HCT116 (cell line): ENCODE measurements at regions not wholly inside any gene's neighbourhood (a gene's known extent, or its start where the extent isn't known, plus 50 kb on each side); places are given as distances from the start of the nearest gene placed in this dataset.

ENCODE experiments used
- ATAC-seq: fragments of 200-7000 bp; cut with Tn5 transposase; 2 replicates; pipeline ENCODE4 v1.9.1; 2020; ENCODE audit warnings: mild to moderate bottlenecking, moderate library complexity
- BruUV-seq: library from RNA; stranded (reverse); fragments of 400-500 nt; replicated peaks from 2 replicates; lab custom pipeline; 2021; lab: Mats Ljungman, UMichigan
- CTCF ChIA-PET: fragments of 300-600 bp; sonication (Branson Sonifier 250); formaldehyde crosslinking; loops from one replicate; lab custom pipeline; 2021; ENCODE audit warnings: antibody characterized with exemption; lab: Charles Lee
- POLR2A ChIA-PET: fragments of 300-600, 350-600 bp; sonication (Branson Sonifier 250); formaldehyde crosslinking; loops from one replicate; lab custom pipeline; 2021; ENCODE audit warnings: antibody characterized with exemption; lab: Charles Lee
- RAD21 ChIA-PET, 2 experiments: fragments of 300-600 bp; sonication (Branson Sonifier 250); formaldehyde crosslinking; loops; one replicate each; lab custom pipeline; 2023; ENCODE audit warnings: low total read pairs in 2 of 2; ENCODE audit not compliant: uncharacterized antibody in 2 of 2, unreplicated experiment in 2 of 2, low non-redundant PET in 1 of 2; lab: Charles Lee
- DNase-seq: peaks from one replicate; pipeline ENCODE4 v3.0.0-alpha.2; 2010; ENCODE audit warnings: low read depth, low spot score
- H2AFZ ChIP-seq: fragments of 200-600 bp; shearing (Covaris generic), sonication (generic); 2 replicates; pipeline ENCODE4 v1.6.1; 2017; ENCODE audit warnings: low read depth, mixed run types, mixed read lengths, antibody characterized with exemption, low read length; ENCODE audit not compliant: poor library complexity, severe bottlenecking
- H3K27ac ChIP-seq: 2 replicates; pipeline ENCODE4 v1.5.1; 2012; ENCODE audit warnings: low read depth, low read length
- H3K27me3 ChIP-seq: fragments of 200-600 bp; sonication (generic); 2 replicates; pipeline ENCODE4 v1.6.1; 2016; ENCODE audit warnings: mixed run types, low read length, mixed read lengths; ENCODE audit not compliant: insufficient read depth
- H3K36me3 ChIP-seq, 2 experiments: fragments of 200-500 bp in 1 of 2; fragments of 200-600 bp in 1 of 2; sonication (Bioruptor generic) in 1 of 2; sonication (generic) in 1 of 2; 2 replicates each; pipeline versions ENCODE4 v1.5.1 to v1.6.1; 2014 to 2016; ENCODE audit warnings: low read length in 2 of 2, inconsistent platforms in 1 of 2, mixed read lengths in 1 of 2, mixed run types in 1 of 2; ENCODE audit not compliant: insufficient read depth in 2 of 2, control insufficient read depth in 1 of 2
- H3K4me1 ChIP-seq, 2 experiments: fragments of 200-600 bp in 1 of 2; sonication (generic) in 1 of 2; 2 replicates each; pipeline versions ENCODE4 v1.5.1 to v1.6.1; 2012 to 2017; ENCODE audit warnings: low read length in 2 of 2, inconsistent platforms in 1 of 2, mild to moderate bottlenecking in 1 of 2, mixed read lengths in 1 of 2, mixed run types in 1 of 2, moderate library complexity in 1 of 2; ENCODE audit not compliant: insufficient read depth in 2 of 2, control insufficient read depth in 1 of 2
- H3K4me2 ChIP-seq: fragments of 200-600 bp; sonication (generic); 2 replicates; pipeline ENCODE4 v1.6.1; 2017; ENCODE audit warnings: mixed run types, low read length, mixed read lengths
- H3K4me3 ChIP-seq, 2 experiments: fragments of 200-600 bp in 1 of 2; sonication (generic) in 1 of 2; replicated peaks in 1 of 2; 2 replicates each; pipeline ENCODE4 v1.5.1; 2011 to 2016; ENCODE audit warnings: low read length in 2 of 2, control low read depth in 1 of 2, low read depth in 1 of 2, mild to moderate bottlenecking in 1 of 2, mixed read lengths in 1 of 2, mixed run types in 1 of 2
- H3K79me2 ChIP-seq: fragments of 200-600 bp; sonication (generic); 2 replicates; pipeline ENCODE4 v1.6.1; 2017; ENCODE audit warnings: mild to moderate bottlenecking, mixed run types, low read length, moderate library complexity, mixed read lengths; ENCODE audit not compliant: insufficient read depth
- H3K9ac ChIP-seq: fragments of 200-600 bp; sonication (generic); 2 replicates; pipeline ENCODE4 v1.6.1; 2016; ENCODE audit warnings: low read length, mixed read lengths
- H3K9me2 ChIP-seq: fragments of 200-600 bp; sonication (generic), shearing (Covaris generic); 2 replicates; pipeline ENCODE4 v1.6.1; 2017; ENCODE audit warnings: mixed run types, mild to moderate bottlenecking, moderate library complexity; ENCODE audit not compliant: insufficient read depth
- H3K9me3 ChIP-seq, 2 experiments: fragments of 200-500 bp in 1 of 2; fragments of 200-600 bp in 1 of 2; sonication (Bioruptor generic) in 1 of 2; sonication (generic) in 1 of 2; 2 replicates each; pipeline ENCODE4 v1.6.1; 2014 to 2017; ENCODE audit warnings: low read length in 2 of 2, mixed read lengths in 2 of 2, inconsistent platforms in 1 of 2, low read depth in 1 of 2, mild to moderate bottlenecking in 1 of 2, mixed run types in 1 of 2, moderate library complexity in 1 of 2; ENCODE audit not compliant: control insufficient read depth in 1 of 2, insufficient read depth in 1 of 2
- H4K20me1 ChIP-seq: fragments of 200-600 bp; sonication (generic), shearing (Covaris generic); 2 replicates; pipeline ENCODE4 v1.6.1; 2017; ENCODE audit warnings: mixed run types, mild to moderate bottlenecking, moderate library complexity; ENCODE audit not compliant: insufficient read depth
- CBX3 ChIP-seq: IDR thresholded peaks from 2 replicates; pipeline ENCODE4 v1.6.1; 2012; ENCODE audit warnings: low read depth
- CEBPB ChIP-seq: IDR thresholded peaks from 2 replicates; pipeline ENCODE4 v1.6.1; 2012; ENCODE audit warnings: low read depth
- CTCF ChIP-seq, 3 experiments: fragments of 200-600 bp in 1 of 3; sonication (generic) in 1 of 3; IDR thresholded peaks in 2 of 3; conservative IDR thresholded peaks in 1 of 3; 2 replicates each; pipeline ENCODE4 v1.5.1; 2012 to 2017; ENCODE audit warnings: low read depth in 2 of 3, low read length in 2 of 3, antibody characterized with exemption in 1 of 3, borderline replicate concordance in 1 of 3, control low read depth in 1 of 3, mild to moderate bottlenecking in 1 of 3, mixed read lengths in 1 of 3, mixed run types in 1 of 3, moderate library complexity in 1 of 3; ENCODE audit not compliant: insufficient read depth in 1 of 3
- EGR1 ChIP-seq: IDR thresholded peaks from 2 replicates; pipeline ENCODE4 v1.6.1; 2012; ENCODE audit warnings: low read depth
- EZH2 ChIP-seq: fragments of 200-600 bp; sonication (generic); IDR thresholded peaks from 2 replicates; pipeline ENCODE4 v1.6.1; 2017; ENCODE audit warnings: antibody characterized with exemption, mixed run types
- EZH2phosphoT487 ChIP-seq: fragments of 200-600 bp; IDR thresholded peaks from 2 replicates; pipeline ENCODE4 v1.6.1; 2018; ENCODE audit warnings: antibody characterized with exemption, borderline replicate concordance
- FOSL1 ChIP-seq: IDR thresholded peaks from 2 replicates; pipeline ENCODE4 v1.6.1; 2012; ENCODE audit warnings: low read depth
- JUND ChIP-seq: IDR thresholded peaks from 2 replicates; pipeline ENCODE4 v1.6.1; 2012
- POLR2AphosphoS5 ChIP-seq: IDR thresholded peaks from 2 replicates; pipeline ENCODE4 v1.6.1; 2011; ENCODE audit warnings: mild to moderate bottlenecking, low read depth, low read length, moderate library complexity
- RAD21 ChIP-seq: IDR thresholded peaks from 2 replicates; pipeline ENCODE4 v1.6.1; 2012; ENCODE audit warnings: low read depth, mild to moderate bottlenecking
- SIN3A ChIP-seq: IDR thresholded peaks from 2 replicates; pipeline ENCODE4 v1.6.1; 2012; ENCODE audit warnings: low read depth
- SP1 ChIP-seq: IDR thresholded peaks from 2 replicates; pipeline ENCODE4 v1.6.1; 2012; ENCODE audit warnings: low read depth
- YY1 ChIP-seq: IDR thresholded peaks from 2 replicates; pipeline ENCODE4 v1.6.1; 2011; ENCODE audit warnings: low read length, low read depth, moderate library complexity, mild to moderate bottlenecking; ENCODE audit not compliant: insufficient replicate concordance; ENCODE audit errors: extremely low read depth
- ZBTB33 ChIP-seq: IDR thresholded peaks from 2 replicates; pipeline ENCODE4 v1.6.1; 2011; ENCODE audit warnings: mild to moderate bottlenecking, low read length, moderate library complexity; ENCODE audit not compliant: insufficient replicate concordance; ENCODE audit errors: extremely low read depth
- ZFX ChIP-seq: fragments of 450-650 bp; IDR thresholded peaks from 2 replicates; pipeline ENCODE4 v1.6.1; 2017
- ZNF274 ChIP-seq: fragments of 200-500 bp; sonication (Bioruptor generic); IDR thresholded peaks from 2 replicates; pipeline ENCODE4 v1.6.1; 2014; ENCODE audit warnings: mild to moderate bottlenecking, low read depth, low read length, inconsistent platforms
- intact Hi-C: fragments of 100-400 bp; cut with micrococcal nuclease; formaldehyde crosslinking; loops from 2 replicates; pipeline ENCODE4 v1.10.0; 2022

GRCh38 chr3:117708601-117709000, 999.0 kb downstream of the TUSC7 start:
- Histone ChIP-seq H3K4me2 (no peak overlapping the region), H4K20me1 (no peaks in the 10 kb centered on the region), H3K9ac (no peak overlapping the region), H3K9me3 (no peaks in the 10 kb centered on the region), H3K36me3 (no peaks in the 10 kb centered on the region), H3K4me1 (no peaks in the 10 kb centered on the region)
- no TSS peak for BruUV-seq
- intact Hi-C loops: no loop called here
- DNase-seq (no peak), ATAC-seq (no peak)
- CTCF ChIA-PET: no interaction called here
- RAD21 ChIA-PET: no interaction called here
- no peak for TF ChIP-seq CTCF (IDR thresholded peaks at IDR 0.05 in 2 of 3, conservative IDR thresholded peaks at IDR 0.05 in 1 of 3; ENCODE audit: borderline replicate concordance in 1 of 3, insufficient read depth in 1 of 3, low read depth in 2 of 3, low read length in 2 of 3)
- no peak for TF ChIP-seq EZH2
- no peak for TF ChIP-seq POLR2AphosphoS5
- no peak for TF ChIP-seq SIN3A
- no peak for TF ChIP-seq RAD21
- TF ChIP-seq FOSL1: no peak
- no peak for TF ChIP-seq SP1
- TF ChIP-seq CEBPB: no peak
- no peak for TF ChIP-seq EGR1
- no peak for TF ChIP-seq EZH2phosphoT487
- TF ChIP-seq JUND: no peak
- no peak for TF ChIP-seq ZNF274
- no peak for TF ChIP-seq YY1
- no peak for TF ChIP-seq CBX3
- no peak for TF ChIP-seq ZBTB33
- TF ChIP-seq ZFX: no peak
- TF ChIP-seq, all 23 proteins: peak for 0
- no peaks in the 10 kb centered on the region for H3K79me2 ChIP-seq
- no peaks in the 10 kb centered on the region for H3K27me3 ChIP-seq
- POLR2A ChIA-PET: no interaction called here
- H3K4me3 ChIP-seq: no peak overlapping the region
- H3K27ac ChIP-seq: no peak overlapping the region
- no peaks in the 10 kb centered on the region for H3K9me2 ChIP-seq
- no peak overlapping the region for H2AFZ ChIP-seq
